ENCODE measurements at regions not wholly inside any gene's neighbourhood (a gene's known extent, or its start where the extent isn't known, plus 50 kb on each side); places are given as distances from the start of the nearest gene placed in this dataset.

DNA sequence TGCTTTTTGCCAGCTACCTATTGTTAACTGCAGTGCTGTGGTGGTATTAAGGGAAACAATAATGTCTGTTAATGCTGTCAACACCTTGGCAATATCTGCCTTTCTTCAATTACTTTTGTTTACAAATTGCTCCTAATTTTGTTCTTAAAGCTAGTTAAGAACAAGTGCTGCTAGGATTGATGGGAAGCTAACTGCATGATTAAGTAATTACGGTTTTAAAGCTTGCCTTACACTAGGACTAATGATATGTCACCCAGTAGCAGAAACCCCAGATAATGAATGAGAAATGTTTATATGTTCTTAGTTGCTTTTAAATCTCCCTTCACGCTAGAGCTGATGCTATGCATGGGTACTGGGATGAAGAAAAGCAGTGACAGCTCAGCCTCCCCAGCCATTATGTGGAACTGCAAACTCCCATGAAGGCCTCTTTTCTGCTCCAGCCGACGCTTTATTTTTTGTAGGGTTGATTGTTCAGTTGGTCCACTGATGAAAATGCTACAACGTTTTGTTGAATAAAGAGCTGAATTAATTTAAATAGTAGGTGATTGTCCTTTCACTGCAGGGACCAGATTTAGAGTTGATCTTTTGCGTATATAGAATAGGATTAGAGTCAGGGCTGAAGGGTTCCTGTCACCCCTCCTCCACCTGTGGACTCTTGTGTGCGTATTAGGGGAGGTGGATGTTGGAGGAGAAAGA is 610.5 kb downstream of the TFAP2B start:
- Histone ChIP-seq H3K9ac (ENCODE audit: low read length) (no peak overlapping the region), H2BK15ac (replicated peaks; ENCODE audit: low read depth) (no peak overlapping the region), H3K18ac (ENCODE audit: low read length) (no peak overlapping the region), H3K56ac (ENCODE audit: low read length) (no peak overlapping the region), H3K23ac (ENCODE audit: low read length) (no peak overlapping the region), H4K5ac (ENCODE audit: low read length) (no peak overlapping the region), H2AK5ac (ENCODE audit: low read length) (no peak overlapping the region), H3K4me1 (ENCODE audit: control insufficient read depth, low read depth, low read length) (no peaks in the 10 kb centered on the region), H3K27ac (ENCODE audit: low read depth, low read length) (no peak overlapping the region), H3K4me3 (ENCODE audit: low read length) (no peak overlapping the region), H2BK120ac (ENCODE audit: low read depth, low read length) (no peak overlapping the region), H3K4ac (ENCODE audit: low read depth, low read length) (no peak overlapping the region), H3K27me3 (ENCODE audit: insufficient read depth, low read length, poor library complexity) (no peaks in the 10 kb centered on the region), H2BK5ac (ENCODE audit: low read length) (no peak overlapping the region), H3K79me2 (ENCODE audit: control insufficient read depth, insufficient read depth, low read length) (no peaks in the 10 kb centered on the region), H3K79me1 (ENCODE audit: low read length) (no peaks in the 10 kb centered on the region), H3K4me2 (ENCODE audit: low read length) (no peak overlapping the region), H4K8ac (ENCODE audit: low read depth, low read length) (no peak overlapping the region), H3K36me3 (ENCODE audit: control insufficient read depth, insufficient read depth, low read length) (no peaks in the 10 kb centered on the region)
- no CpG with 5 or more reads among the region's 7 CpGs for WGBS (ENCODE audit: extremely low coverage, insufficient coverage, low lambda C conversion rate)
- DNase-seq, result no peak

DNA sequence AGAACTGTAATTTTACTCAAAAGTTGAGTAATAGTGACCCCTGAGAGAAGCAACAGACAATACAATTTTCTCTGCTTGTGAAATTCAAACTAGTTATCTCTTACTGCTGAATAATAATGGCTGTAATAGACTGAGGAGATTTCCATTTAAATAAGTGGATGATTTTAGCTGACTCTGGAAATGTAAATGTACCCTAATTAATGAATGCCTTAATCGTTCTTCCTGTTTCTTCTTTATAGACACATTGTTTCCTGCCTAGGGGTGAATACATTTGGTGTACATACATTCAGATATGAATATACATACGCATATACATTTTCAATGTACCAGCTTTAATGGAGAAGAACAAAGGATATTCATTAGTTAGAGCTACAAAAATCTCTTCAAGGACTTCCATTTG is 611.9 kb downstream of the TFAP2B start:
- no peak overlapping the region for H4K8ac ChIP-seq (ENCODE audit: low read depth, low read length)
- H2BK5ac ChIP-seq (ENCODE audit: low read length), result no peak overlapping the region
- no peaks in the 10 kb centered on the region for H3K27me3 ChIP-seq (ENCODE audit: insufficient read depth, low read length, poor library complexity)
- no peak overlapping the region for H3K27ac ChIP-seq (ENCODE audit: low read depth, low read length)
- H4K5ac ChIP-seq (ENCODE audit: low read length), result no peak overlapping the region
- no peak overlapping the region for H2AK5ac ChIP-seq (ENCODE audit: low read length)
- H2BK120ac ChIP-seq (ENCODE audit: low read depth, low read length), result no peak overlapping the region
- no CpG with 5 or more reads among the region's 2 CpGs for WGBS (ENCODE audit: extremely low coverage, insufficient coverage, low lambda C conversion rate)
- no peak overlapping the region for H3K4me2 ChIP-seq (ENCODE audit: low read length)
- H3K4me3 ChIP-seq (ENCODE audit: low read length), result no peak overlapping the region
- H3K23ac ChIP-seq (ENCODE audit: low read length), result no peak overlapping the region
- H3K18ac ChIP-seq (ENCODE audit: low read length), result no peak overlapping the region
- no peaks in the 10 kb centered on the region for H3K4me1 ChIP-seq (ENCODE audit: control insufficient read depth, low read depth, low read length)
- no peak overlapping the region for H3K56ac ChIP-seq (ENCODE audit: low read length)
- H3K4ac ChIP-seq (ENCODE audit: low read depth, low read length), result no peak overlapping the region
- no peak overlapping the region for H3K9ac ChIP-seq (ENCODE audit: low read length)
- no peaks in the 10 kb centered on the region for H3K79me1 ChIP-seq (ENCODE audit: low read length)
- DNase-seq, result no peak
- H2BK15ac ChIP-seq (replicated peaks; ENCODE audit: low read depth), result no peak overlapping the region
- no peaks in the 10 kb centered on the region for H3K79me2 ChIP-seq (ENCODE audit: control insufficient read depth, insufficient read depth, low read length)
- H3K36me3 ChIP-seq (ENCODE audit: control insufficient read depth, insufficient read depth, low read length), result no peaks in the 10 kb centered on the region

GRCh38 chr6:51432481-51432880 is 613.8 kb downstream of the TFAP2B start:
- Histone ChIP-seq H3K4ac (ENCODE audit: low read depth, low read length) (no peak overlapping the region), H3K4me1 (ENCODE audit: control insufficient read depth, low read depth, low read length) (no peaks in the 10 kb centered on the region), H2BK5ac (ENCODE audit: low read length) (no peak overlapping the region), H3K4me3 (ENCODE audit: low read length) (no peak overlapping the region), H3K18ac (ENCODE audit: low read length) (no peak overlapping the region), H4K5ac (ENCODE audit: low read length) (no peak overlapping the region), H3K79me1 (ENCODE audit: low read length) (no peaks in the 10 kb centered on the region), H3K36me3 (ENCODE audit: control insufficient read depth, insufficient read depth, low read length) (no peaks in the 10 kb centered on the region), H3K4me2 (ENCODE audit: low read length) (no peak overlapping the region), H3K27me3 (ENCODE audit: insufficient read depth, low read length, poor library complexity) (no peaks in the 10 kb centered on the region), H2BK120ac (ENCODE audit: low read depth, low read length) (no peak overlapping the region), H3K23ac (ENCODE audit: low read length) (no peak overlapping the region), H2AK5ac (ENCODE audit: low read length) (no peak overlapping the region), H3K56ac (ENCODE audit: low read length) (no peak overlapping the region), H4K8ac (ENCODE audit: low read depth, low read length) (no peak overlapping the region), H2BK15ac (replicated peaks; ENCODE audit: low read depth) (no peak overlapping the region), H3K27ac (ENCODE audit: low read depth, low read length) (no peak overlapping the region), H3K9ac (ENCODE audit: low read length) (no peak overlapping the region), H3K79me2 (ENCODE audit: control insufficient read depth, insufficient read depth, low read length) (no peaks in the 10 kb centered on the region)
- DNase-seq, result no peak
- WGBS (ENCODE audit: extremely low coverage, insufficient coverage, low lambda C conversion rate), result no CpG with 5 or more reads among the region's 3 CpGs

- H3K27me3 ChIP-seq (ENCODE audit: insufficient read depth, low read length, poor library complexity), result no peaks in the 10 kb centered on the region
- no peak overlapping the region for H2BK15ac ChIP-seq (replicated peaks; ENCODE audit: low read depth)
- no peak overlapping the region for H3K23ac ChIP-seq (ENCODE audit: low read length)
- H3K9ac ChIP-seq (ENCODE audit: low read length), result no peak overlapping the region
- WGBS (ENCODE audit: extremely low coverage, insufficient coverage, low lambda C conversion rate), result no CpG with 5 or more reads among the region's 3 CpGs
- H2AK5ac ChIP-seq (ENCODE audit: low read length), result no peak overlapping the region
- H4K5ac ChIP-seq (ENCODE audit: low read length), result no peak overlapping the region
- no peaks in the 10 kb centered on the region for H3K36me3 ChIP-seq (ENCODE audit: control insufficient read depth, insufficient read depth, low read length)
- H2BK5ac ChIP-seq (ENCODE audit: low read length), result no peak overlapping the region
- H3K4me1 ChIP-seq (ENCODE audit: control insufficient read depth, low read depth, low read length), result no peaks in the 10 kb centered on the region
- H3K4ac ChIP-seq (ENCODE audit: low read depth, low read length), result no peak overlapping the region
- DNase-seq, result no peak
- no peak overlapping the region for H3K4me3 ChIP-seq (ENCODE audit: low read length)
- H4K8ac ChIP-seq (ENCODE audit: low read depth, low read length), result no peak overlapping the region
- H3K79me1 ChIP-seq (ENCODE audit: low read length), result no peaks in the 10 kb centered on the region
- no peak overlapping the region for H3K27ac ChIP-seq (ENCODE audit: low read depth, low read length)
- H3K18ac ChIP-seq (ENCODE audit: low read length), result no peak overlapping the region
- no peaks in the 10 kb centered on the region for H3K79me2 ChIP-seq (ENCODE audit: control insufficient read depth, insufficient read depth, low read length)
- no peak overlapping the region for H2BK120ac ChIP-seq (ENCODE audit: low read depth, low read length)
- H3K56ac ChIP-seq (ENCODE audit: low read length), result no peak overlapping the region
- no peak overlapping the region for H3K4me2 ChIP-seq (ENCODE audit: low read length)
Measured at GRCh38 chr6:51450248-51450957, 631.7 kb downstream of the TFAP2B start.

GRCh38 chr6:51450958-51451357 is 632.3 kb downstream of the TFAP2B start:
- no peak overlapping the region for H3K23ac ChIP-seq (ENCODE audit: low read length)
- DNase-seq, result no peak
- no peak overlapping the region for H2BK120ac ChIP-seq (ENCODE audit: low read depth, low read length)
- no peaks in the 10 kb centered on the region for H3K79me2 ChIP-seq (ENCODE audit: control insufficient read depth, insufficient read depth, low read length)
- H2BK5ac ChIP-seq (ENCODE audit: low read length), result no peak overlapping the region
- no peak overlapping the region for H3K56ac ChIP-seq (ENCODE audit: low read length)
- no peaks in the 10 kb centered on the region for H3K79me1 ChIP-seq (ENCODE audit: low read length)
- no peaks in the 10 kb centered on the region for H3K27me3 ChIP-seq (ENCODE audit: insufficient read depth, low read length, poor library complexity)
- H3K4me2 ChIP-seq (ENCODE audit: low read length), result no peak overlapping the region
- no peak overlapping the region for H4K8ac ChIP-seq (ENCODE audit: low read depth, low read length)
- no peak overlapping the region for H2BK15ac ChIP-seq (replicated peaks; ENCODE audit: low read depth)
- H3K36me3 ChIP-seq (ENCODE audit: control insufficient read depth, insufficient read depth, low read length), result no peaks in the 10 kb centered on the region
- H3K4me1 ChIP-seq (ENCODE audit: control insufficient read depth, low read depth, low read length), result no peaks in the 10 kb centered on the region
- H3K27ac ChIP-seq (ENCODE audit: low read depth, low read length), result no peak overlapping the region
- no peak overlapping the region for H3K4me3 ChIP-seq (ENCODE audit: low read length)
- no peak overlapping the region for H3K9ac ChIP-seq (ENCODE audit: low read length)
- H4K5ac ChIP-seq (ENCODE audit: low read length), result no peak overlapping the region
- WGBS (ENCODE audit: extremely low coverage, insufficient coverage, low lambda C conversion rate), result no CpG with 5 or more reads among the region's 1 CpG
- H3K18ac ChIP-seq (ENCODE audit: low read length), result no peak overlapping the region
- no peak overlapping the region for H2AK5ac ChIP-seq (ENCODE audit: low read length)
- H3K4ac ChIP-seq (ENCODE audit: low read depth, low read length), result no peak overlapping the region

DNA sequence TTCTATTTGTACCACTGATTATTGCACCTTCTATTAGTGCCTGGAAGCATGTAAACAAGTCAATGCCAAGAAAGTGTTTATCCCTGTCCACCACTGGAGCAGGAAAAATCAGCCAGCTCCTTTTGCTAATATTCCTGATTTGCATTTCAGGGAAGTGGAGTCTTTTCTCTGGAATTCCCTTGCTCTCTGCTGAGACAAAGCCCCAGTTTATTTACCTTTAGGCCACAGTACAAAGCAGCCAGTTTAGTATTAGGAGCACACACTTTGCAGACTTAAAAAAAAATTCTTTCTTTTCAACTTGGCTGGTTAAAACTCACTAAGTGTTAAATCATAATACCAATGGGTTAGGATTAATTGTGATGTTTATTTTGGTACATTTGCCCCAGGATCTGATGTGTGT is 631.1 kb downstream of the PKHD1 start:
- no peak overlapping the region for H3K27ac ChIP-seq (ENCODE audit: low read depth, low read length)
- H4K5ac ChIP-seq (ENCODE audit: low read length), result no peak overlapping the region
- H3K79me1 ChIP-seq (ENCODE audit: low read length), result no peaks in the 10 kb centered on the region
- H3K18ac ChIP-seq (ENCODE audit: low read length), result no peak overlapping the region
- DNase-seq, result no peak
- H3K23ac ChIP-seq (ENCODE audit: low read length), result no peak overlapping the region
- no peak overlapping the region for H4K8ac ChIP-seq (ENCODE audit: low read depth, low read length)
- no peak overlapping the region for H2BK5ac ChIP-seq (ENCODE audit: low read length)
- H3K36me3 ChIP-seq (ENCODE audit: control insufficient read depth, insufficient read depth, low read length), result no peaks in the 10 kb centered on the region
- H3K79me2 ChIP-seq (ENCODE audit: control insufficient read depth, insufficient read depth, low read length), result no peaks in the 10 kb centered on the region
- no peak overlapping the region for H2AK5ac ChIP-seq (ENCODE audit: low read length)
- H3K4me1 ChIP-seq (ENCODE audit: control insufficient read depth, low read depth, low read length), result no peaks in the 10 kb centered on the region
- no peak overlapping the region for H2BK120ac ChIP-seq (ENCODE audit: low read depth, low read length)
- no peaks in the 10 kb centered on the region for H3K27me3 ChIP-seq (ENCODE audit: insufficient read depth, low read length, poor library complexity)
- no peak overlapping the region for H2BK15ac ChIP-seq (replicated peaks; ENCODE audit: low read depth)
- no peak overlapping the region for H3K4me2 ChIP-seq (ENCODE audit: low read length)
- no peak overlapping the region for H3K9ac ChIP-seq (ENCODE audit: low read length)
- no peak overlapping the region for H3K4me3 ChIP-seq (ENCODE audit: low read length)
- H3K56ac ChIP-seq (ENCODE audit: low read length), result no peak overlapping the region
- H3K4ac ChIP-seq (ENCODE audit: low read depth, low read length), result no peak overlapping the region

Data from mesendoderm (in vitro differentiated cells).